NB4 (cell line): ENCODE measurements at regions not wholly inside any gene's neighbourhood (a gene's known extent, or its start where the extent isn't known, plus 50 kb on each side); places are given as distances from the start of the nearest gene placed in this dataset.

ENCODE experiments used
- CTCF ChIP-seq: IDR thresholded peaks from one replicate; pipeline ENCODE4 v1.5.1; 2012; ENCODE audit warnings: low read depth, low read length
- MAX ChIP-seq: IDR thresholded peaks from 2 replicates; pipeline ENCODE4 v1.6.1; 2011; ENCODE audit warnings: low read depth, low read length
- MYC ChIP-seq: IDR thresholded peaks from 2 replicates; pipeline ENCODE4 v1.6.1; 2011; ENCODE audit warnings: low read depth, low read length
- POLR2A ChIP-seq: IDR thresholded peaks from 2 replicates; pipeline ENCODE4 v1.6.1; 2011; ENCODE audit warnings: mild to moderate bottlenecking; ENCODE audit not compliant: insufficient read length; ENCODE audit errors: extremely low read depth

DNA sequence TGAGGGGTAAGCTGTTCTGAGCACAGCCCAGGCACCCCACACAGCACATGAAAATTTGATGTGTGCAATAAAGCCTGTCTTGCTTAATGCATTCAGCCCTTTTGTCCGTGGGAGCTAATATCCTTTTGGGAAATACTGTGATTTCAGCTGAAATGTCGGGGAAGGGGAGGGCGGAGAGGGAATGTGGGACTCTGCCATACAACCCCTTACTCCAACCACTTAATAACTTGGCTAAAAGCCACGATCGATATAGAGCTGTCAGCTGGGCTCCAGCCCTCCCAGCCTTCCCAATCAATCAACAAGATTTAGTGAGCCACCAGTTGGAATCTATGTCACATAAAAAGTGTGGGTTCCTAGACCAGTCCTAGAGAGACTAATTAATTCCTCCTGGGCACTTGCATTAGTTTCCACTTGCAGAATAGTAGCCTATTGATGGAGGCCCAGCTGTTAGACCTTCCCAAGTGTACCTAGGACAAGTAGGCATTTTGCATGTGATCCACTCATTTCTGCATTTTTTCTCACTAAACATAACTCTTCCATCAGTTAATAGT lies 82.7 kb upstream of the PIRT start:
- no peak for TF ChIP-seq CTCF
- TF ChIP-seq POLR2A = no peak
- no peak for TF ChIP-seq MAX
- TF ChIP-seq MYC = no peak
